Ovary (tissue), 3 donors: ENCODE measurements at regions not wholly inside any gene's neighbourhood (a gene's known extent, or its start where the extent isn't known, plus 50 kb on each side); places are given as distances from the start of the nearest gene placed in this dataset.

Source experiments
- POLR2A ChIP-seq: fragments of 450-650 bp; IDR thresholded peaks from one replicate; pipeline ENCODE4 v1.6.1; 2017; ENCODE audit warnings: antibody characterized with exemption, mild to moderate bottlenecking, moderate library complexity
- TF ChIP-seq, protein P1 (sequence below), 3 donors: fragments of 450-650 bp in 2 of 3; fragments of 200-600 bp in 1 of 3; IDR thresholded peaks; one replicate each; pipeline versions ENCODE4 v1.5.1 to v1.8.0; 2016 to 2022; ENCODE audit warnings: antibody characterized with exemption in 3 of 3, mild to moderate bottlenecking in 1 of 3
- donor health status: DM: no; HTN: no; CAD: no.

GRCh38 chr3:194879991-194880939, 194.6 kb downstream of the FAM43A start:
- TF ChIP-seq, protein P1, sequence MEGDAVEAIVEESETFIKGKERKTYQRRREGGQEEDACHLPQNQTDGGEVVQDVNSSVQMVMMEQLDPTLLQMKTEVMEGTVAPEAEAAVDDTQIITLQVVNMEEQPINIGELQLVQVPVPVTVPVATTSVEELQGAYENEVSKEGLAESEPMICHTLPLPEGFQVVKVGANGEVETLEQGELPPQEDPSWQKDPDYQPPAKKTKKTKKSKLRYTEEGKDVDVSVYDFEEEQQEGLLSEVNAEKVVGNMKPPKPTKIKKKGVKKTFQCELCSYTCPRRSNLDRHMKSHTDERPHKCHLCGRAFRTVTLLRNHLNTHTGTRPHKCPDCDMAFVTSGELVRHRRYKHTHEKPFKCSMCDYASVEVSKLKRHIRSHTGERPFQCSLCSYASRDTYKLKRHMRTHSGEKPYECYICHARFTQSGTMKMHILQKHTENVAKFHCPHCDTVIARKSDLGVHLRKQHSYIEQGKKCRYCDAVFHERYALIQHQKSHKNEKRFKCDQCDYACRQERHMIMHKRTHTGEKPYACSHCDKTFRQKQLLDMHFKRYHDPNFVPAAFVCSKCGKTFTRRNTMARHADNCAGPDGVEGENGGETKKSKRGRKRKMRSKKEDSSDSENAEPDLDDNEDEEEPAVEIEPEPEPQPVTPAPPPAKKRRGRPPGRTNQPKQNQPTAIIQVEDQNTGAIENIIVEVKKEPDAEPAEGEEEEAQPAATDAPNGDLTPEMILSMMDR (IDR thresholded peaks at IDR 0.05): no peak
- TF ChIP-seq POLR2A: no peak
